ENCODE measurements at regions not wholly inside any gene's neighbourhood (a gene's known extent, or its start where the extent isn't known, plus 50 kb on each side); places are given as distances from the start of the nearest gene placed in this dataset.

- DNase-seq (ENCODE audit: low spot score): no peak
These were observed 221.5 kb downstream of the PCDH18 start for GRCh38 chr4:137310593-137311490.

GRCh38 chr4:137310166-137310565 lies 222.1 kb downstream of the PCDH18 start:
- no peak for DNase-seq (ENCODE audit: low spot score)

- DNase-seq (ENCODE audit: low spot score): no peak
These were observed 222.9 kb downstream of the PCDH18 start for GRCh38 chr4:137309424-137309823.

GRCh38 chr4:137307806-137308205 lies 224.5 kb downstream of the PCDH18 start:
- no peak for DNase-seq (ENCODE audit: low spot score)

- DNase-seq (ENCODE audit: low spot score): no peak
These were observed 231.5 kb downstream of the PCDH18 start for GRCh38 chr4:137300776-137301175.

GRCh38 chr4:137299281-137299680 lies 233.0 kb downstream of the PCDH18 start:
- DNase-seq (ENCODE audit: low spot score): no peak

GRCh38 chr4:137293281-137293680 lies 239.0 kb downstream of the PCDH18 start:
- DNase-seq (ENCODE audit: low spot score): no peak

- DNase-seq (ENCODE audit: low spot score): no peak
These were observed 248.6 kb downstream of the PCDH18 start for GRCh38 chr4:137283737-137284136.

- no peak for DNase-seq (ENCODE audit: low spot score)
These were observed 253.9 kb downstream of the PCDH18 start for GRCh38 chr4:137278431-137278830.

- no peak for DNase-seq (ENCODE audit: low spot score)
These were observed 257.9 kb downstream of the PCDH18 start for GRCh38 chr4:137274404-137274803.

- DNase-seq (ENCODE audit: low spot score): no peak
These were observed 265.3 kb downstream of the PCDH18 start for GRCh38 chr4:137267024-137267423.

- DNase-seq (ENCODE audit: low spot score): no peak
These were observed 265.8 kb downstream of the PCDH18 start for GRCh38 chr4:137266511-137266910.

GRCh38 chr4:137263206-137263605 lies 269.1 kb downstream of the PCDH18 start:
- DNase-seq (ENCODE audit: low spot score): no peak

- DNase-seq (ENCODE audit: low spot score): no peak
These were observed 278.3 kb downstream of the PCDH18 start for GRCh38 chr4:137253949-137254348.

- DNase-seq (ENCODE audit: low spot score): no peak
These were observed 283.2 kb downstream of the PCDH18 start for GRCh38 chr4:137249112-137249511.

- DNase-seq (ENCODE audit: low spot score): no peak
These were observed 293.7 kb downstream of the PCDH18 start for GRCh38 chr4:137238456-137239162.

- no peak for DNase-seq (ENCODE audit: low spot score)
These were observed 305.4 kb downstream of the PCDH18 start for GRCh38 chr4:137226900-137227299.

GRCh38 chr4:137226221-137226620 lies 306.1 kb downstream of the PCDH18 start:
- no peak for DNase-seq (ENCODE audit: low spot score)

- DNase-seq (ENCODE audit: low spot score): no peak
These were observed 318.7 kb downstream of the PCDH18 start for GRCh38 chr4:137213372-137214173.

- no peak for DNase-seq (ENCODE audit: low spot score)
These were observed 319.7 kb downstream of the PCDH18 start for GRCh38 chr4:137212601-137213000.

GRCh38 chr4:137209240-137209639 lies 323.1 kb downstream of the PCDH18 start:
- DNase-seq (ENCODE audit: low spot score): no peak

GRCh38 chr4:137206781-137207180 lies 325.5 kb downstream of the PCDH18 start:
- DNase-seq (ENCODE audit: low spot score): no peak

Measured in HuH-7 (cell line).